Adipocyte (in vitro differentiated cells): ENCODE measurements at regions not wholly inside any gene's neighbourhood (a gene's known extent, or its start where the extent isn't known, plus 50 kb on each side); places are given as distances from the start of the nearest gene placed in this dataset.

Experiments used
- DNase-seq: peaks from one replicate; pipeline ENCODE4 v3.0.0-alpha.2; 2015; ENCODE audit warnings: low read depth
- H3K27me3 ChIP-seq: replicated peaks from 2 replicates; pipeline ENCODE4 v1.7.0; 2013; ENCODE audit warnings: mild to moderate bottlenecking, low read length, moderate library complexity; ENCODE audit not compliant: control insufficient read depth, insufficient read depth
- H3K36me3 ChIP-seq: 2 replicates; pipeline ENCODE4 v1.7.0; 2013; ENCODE audit warnings: low read length, mild to moderate bottlenecking, moderate library complexity; ENCODE audit not compliant: control insufficient read depth, insufficient read depth, severe bottlenecking
- H3K4me1 ChIP-seq: 2 replicates; pipeline ENCODE4 v1.7.0; 2013; ENCODE audit warnings: mild to moderate bottlenecking, low read length, moderate library complexity; ENCODE audit not compliant: control insufficient read depth, insufficient read depth
- H3K4me3 ChIP-seq: 2 replicates; pipeline ENCODE4 v1.7.0; 2013; ENCODE audit warnings: mild to moderate bottlenecking, low read length, moderate library complexity
- H3K9ac ChIP-seq: 2 replicates; pipeline ENCODE4 v1.7.0; 2013; ENCODE audit warnings: mild to moderate bottlenecking, low read length, moderate library complexity
- H3K9me3 ChIP-seq: 2 replicates; pipeline ENCODE4 v1.7.0; 2013; ENCODE audit warnings: mild to moderate bottlenecking, low read length, moderate library complexity; ENCODE audit not compliant: control insufficient read depth

GRCh38 chr4:23981328-23981727 is 91.5 kb upstream of the PPARGC1A start:
- DNase-seq = no peak
- Histone ChIP-seq H3K9ac (no peak overlapping the region), H3K9me3 (no peaks in the 10 kb centered on the region), H3K36me3 (no peaks in the 10 kb centered on the region), H3K4me1 (no peaks in the 10 kb centered on the region), H3K4me3 (no peak overlapping the region), H3K27me3 (no peaks in the 10 kb centered on the region)

- Histone ChIP-seq H3K36me3 (no peaks in the 10 kb centered on the region), H3K9ac (no peak overlapping the region), H3K9me3 (no peaks in the 10 kb centered on the region), H3K4me1 (no peaks in the 10 kb centered on the region), H3K4me3 (no peak overlapping the region), H3K27me3 (no peaks in the 10 kb centered on the region)
- no peak for DNase-seq
Observed at GRCh38 chr4:23979534-23979933, 89.7 kb upstream of the PPARGC1A start.

GRCh38 chr4:23978002-23978401 is 88.2 kb upstream of the PPARGC1A start:
- no peaks in the 10 kb centered on the region for H3K9me3 ChIP-seq
- H3K4me3 ChIP-seq = no peak overlapping the region
- DNase-seq = no peak
- no peaks in the 10 kb centered on the region for H3K27me3 ChIP-seq
- H3K9ac ChIP-seq = no peak overlapping the region
- H3K36me3 ChIP-seq = no peaks in the 10 kb centered on the region
- no peaks in the 10 kb centered on the region for H3K4me1 ChIP-seq

DNA sequence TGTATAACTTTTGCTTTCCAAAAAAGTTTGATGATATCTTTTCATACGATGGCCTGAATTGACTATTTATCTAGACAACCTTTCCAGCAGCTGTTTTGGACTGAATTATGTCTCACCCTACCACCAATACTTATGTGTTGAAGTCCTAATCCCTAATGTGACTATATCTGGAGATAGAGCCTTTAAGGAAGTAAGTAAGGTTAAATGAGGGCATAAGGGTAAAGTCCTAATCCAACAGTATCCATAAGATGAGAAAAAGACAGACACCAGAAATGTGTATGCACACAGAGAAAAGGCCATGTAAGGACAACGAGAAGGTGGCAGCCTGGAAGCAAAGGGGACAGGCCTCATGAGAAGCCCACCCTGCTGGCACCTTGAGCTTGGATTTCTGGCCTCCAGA is 86.6 kb upstream of the PPARGC1A start:
- peaks cover 3% of the 10 kb centered on the region for H3K4me1 ChIP-seq
- no peaks in the 10 kb centered on the region for H3K36me3 ChIP-seq
- no peak for DNase-seq
- H3K9ac ChIP-seq = no peak overlapping the region
- H3K4me3 ChIP-seq = no peak overlapping the region
- no peaks in the 10 kb centered on the region for H3K9me3 ChIP-seq
- no peaks in the 10 kb centered on the region for H3K27me3 ChIP-seq

DNA sequence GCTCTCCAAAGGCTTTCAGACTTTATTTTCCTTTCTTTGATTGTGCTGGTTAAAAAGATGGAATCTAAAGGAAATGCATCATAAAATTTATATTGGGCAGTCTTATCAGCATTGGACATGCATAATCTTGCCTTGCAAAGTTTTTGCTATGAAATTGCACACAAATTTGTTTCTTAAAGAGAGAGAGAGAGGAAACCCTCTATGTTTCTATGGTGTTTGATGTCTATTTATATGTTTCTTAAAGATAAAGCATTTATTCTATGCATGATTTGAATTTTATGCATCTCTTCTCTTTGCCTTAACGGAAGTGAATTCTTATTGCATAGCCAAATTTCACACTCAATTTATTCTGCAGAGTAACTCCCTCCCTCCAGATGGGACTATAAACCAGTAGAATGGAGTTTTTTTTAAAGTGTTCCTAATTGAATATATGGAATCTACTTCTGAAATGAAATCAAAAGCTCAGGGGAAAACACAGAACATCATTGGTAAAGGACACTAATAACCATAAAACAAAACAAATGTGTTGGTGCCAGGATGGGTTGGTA is 83.5 kb upstream of the PPARGC1A start:
- no peaks in the 10 kb centered on the region for H3K36me3 ChIP-seq
- H3K4me3 ChIP-seq = no peak overlapping the region
- H3K4me1 ChIP-seq = peaks cover 21% of the 10 kb centered on the region
- H3K27me3 ChIP-seq = no peaks in the 10 kb centered on the region
- H3K9ac ChIP-seq = no peak overlapping the region
- no peak for DNase-seq
- no peaks in the 10 kb centered on the region for H3K9me3 ChIP-seq

DNA sequence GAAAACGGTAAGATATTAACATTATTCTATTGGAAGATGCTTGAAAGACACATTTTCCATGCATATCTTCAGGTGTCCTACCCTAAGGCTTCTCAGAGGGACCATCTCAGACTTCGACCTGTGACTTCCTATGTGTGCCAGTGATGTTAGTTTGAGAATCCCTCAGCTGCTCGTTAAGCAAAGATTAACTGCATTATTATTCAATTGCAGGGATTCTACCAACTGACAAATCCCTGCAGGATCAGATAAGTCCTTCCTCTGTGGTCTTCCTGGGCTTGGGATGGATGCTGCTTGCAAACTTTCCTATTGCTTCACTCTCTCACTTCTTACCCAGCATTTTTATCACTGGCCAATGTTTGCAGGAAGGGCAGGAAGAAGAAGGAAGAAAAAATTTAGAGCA is 83.0 kb upstream of the PPARGC1A start:
- Histone ChIP-seq H3K4me3 (no peak overlapping the region), H3K4me1 (peaks cover 21% of the 10 kb centered on the region), H3K9me3 (no peaks in the 10 kb centered on the region), H3K9ac (no peak overlapping the region), H3K36me3 (no peaks in the 10 kb centered on the region), H3K27me3 (no peaks in the 10 kb centered on the region)
- DNase-seq = no peak

DNA sequence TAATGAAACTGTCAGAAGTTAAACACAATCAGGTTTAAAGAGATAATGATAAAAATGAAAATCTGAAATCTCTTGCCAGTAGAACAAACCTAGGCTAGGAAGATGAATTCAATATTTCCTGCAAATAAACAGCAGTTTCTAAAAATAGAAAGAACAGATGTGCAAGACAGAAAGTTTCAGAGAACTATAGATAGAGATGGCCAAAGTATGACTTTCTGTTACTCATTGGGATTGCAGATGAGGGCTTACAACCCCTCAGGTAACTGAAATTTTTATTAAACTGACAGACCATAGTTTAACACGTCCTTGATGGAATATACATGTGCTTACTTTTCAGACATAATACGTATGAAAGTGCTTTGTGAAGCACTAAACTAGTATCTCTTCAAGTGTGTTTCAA is 82.3 kb upstream of the PPARGC1A start:
- H3K4me3 ChIP-seq = no peak overlapping the region
- H3K27me3 ChIP-seq = no peaks in the 10 kb centered on the region
- no peaks in the 10 kb centered on the region for H3K9me3 ChIP-seq
- no peak for DNase-seq
- no peaks in the 10 kb centered on the region for H3K36me3 ChIP-seq
- H3K9ac ChIP-seq = no peak overlapping the region
- H3K4me1 ChIP-seq = peaks cover 21% of the 10 kb centered on the region

GRCh38 chr4:23970201-23970850 is 80.5 kb upstream of the PPARGC1A start:
- Histone ChIP-seq H3K9me3 (no peaks in the 10 kb centered on the region), H3K27me3 (no peaks in the 10 kb centered on the region), H3K4me1 (peaks cover 21% of the 10 kb centered on the region), H3K4me3 (no peak overlapping the region), H3K9ac (no peak overlapping the region), H3K36me3 (no peaks in the 10 kb centered on the region)
- DNase-seq = no peak

- Histone ChIP-seq H3K36me3 (no peaks in the 10 kb centered on the region), H3K9ac (no peak overlapping the region), H3K9me3 (no peaks in the 10 kb centered on the region), H3K27me3 (no peaks in the 10 kb centered on the region), H3K4me1 (peaks cover 21% of the 10 kb centered on the region), H3K4me3 (no peak overlapping the region)
- DNase-seq = no peak
Observed at GRCh38 chr4:23969635-23970145, 79.8 kb upstream of the PPARGC1A start.

DNA sequence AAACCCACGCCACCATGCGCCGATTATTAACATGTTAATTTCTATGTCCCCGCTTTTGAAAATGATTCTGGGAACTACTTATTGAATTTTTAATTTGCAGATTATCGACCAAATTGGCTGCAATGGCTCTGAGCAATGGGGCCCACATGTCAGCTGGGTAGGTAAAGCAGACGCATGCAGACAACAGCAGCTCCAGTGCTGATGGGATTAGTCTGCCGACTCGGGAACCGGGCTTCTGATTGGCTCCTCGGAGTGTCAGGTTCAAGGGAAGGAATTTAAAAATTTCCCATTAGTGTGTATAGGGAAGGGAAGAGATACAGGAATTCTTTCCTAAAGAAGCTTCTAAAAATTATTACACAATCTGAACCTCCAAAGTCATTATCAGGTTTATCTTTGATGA is 77.4 kb upstream of the PPARGC1A start:
- no peaks in the 10 kb centered on the region for H3K9me3 ChIP-seq
- no peaks in the 10 kb centered on the region for H3K27me3 ChIP-seq
- peaks cover 20% of the 10 kb centered on the region for H3K4me1 ChIP-seq
- H3K4me3 ChIP-seq = no peak overlapping the region
- no peaks in the 10 kb centered on the region for H3K36me3 ChIP-seq
- no peak for DNase-seq
- no peak overlapping the region for H3K9ac ChIP-seq

GRCh38 chr4:23966725-23967124 is 76.9 kb upstream of the PPARGC1A start:
- Histone ChIP-seq H3K4me3 (no peak overlapping the region), H3K27me3 (no peaks in the 10 kb centered on the region), H3K4me1 (peaks cover 18% of the 10 kb centered on the region), H3K9me3 (no peaks in the 10 kb centered on the region), H3K36me3 (no peaks in the 10 kb centered on the region), H3K9ac (no peak overlapping the region)
- no peak for DNase-seq

GRCh38 chr4:23962462-23962861 is 72.6 kb upstream of the PPARGC1A start:
- no peak for DNase-seq
- Histone ChIP-seq H3K9ac (no peak overlapping the region), H3K4me1 (no peaks in the 10 kb centered on the region), H3K27me3 (no peaks in the 10 kb centered on the region), H3K4me3 (no peak overlapping the region), H3K9me3 (no peaks in the 10 kb centered on the region), H3K36me3 (no peaks in the 10 kb centered on the region)
